ENCODE measurements at regions not wholly inside any gene's neighbourhood (a gene's known extent, or its start where the extent isn't known, plus 50 kb on each side); places are given as distances from the start of the nearest gene placed in this dataset.

GRCh38 chr3:159131376-159131775 is 329.5 kb downstream of the MFSD1 start:
- DNase-seq, result no peak

- DNase-seq, result no peak
Observed at GRCh38 chr3:159137949-159138348, 336.1 kb downstream of the MFSD1 start.

- DNase-seq, result no peak
Observed at GRCh38 chr3:159139326-159139725, 337.5 kb downstream of the MFSD1 start.

GRCh38 chr3:159144472-159144871 is 342.6 kb downstream of the MFSD1 start:
- DNase-seq, result no peak

GRCh38 chr3:159144891-159145290 is 343.0 kb downstream of the MFSD1 start:
- no peak for DNase-seq

- DNase-seq, result no peak
Observed at GRCh38 chr3:159146392-159146791, 344.5 kb downstream of the MFSD1 start.

- DNase-seq, result no peak
Observed at GRCh38 chr3:159146856-159147435, 345.1 kb downstream of the MFSD1 start.

GRCh38 chr3:159147813-159148212 is 346.0 kb downstream of the MFSD1 start:
- DNase-seq, result no peak

- no peak for DNase-seq
Observed at GRCh38 chr3:159148466-159148865, 346.6 kb downstream of the MFSD1 start.

- no peak for DNase-seq
Observed at GRCh38 chr3:159149131-159149530, 347.3 kb downstream of the MFSD1 start.

- no peak for DNase-seq
Observed at GRCh38 chr3:159149633-159150032, 347.8 kb downstream of the MFSD1 start.

- no peak for DNase-seq
Observed at GRCh38 chr3:159150180-159150579, 348.3 kb downstream of the MFSD1 start.

- DNase-seq, result no peak
Observed at GRCh38 chr3:159151130-159151529, 349.3 kb downstream of the MFSD1 start.

- no peak for DNase-seq
Observed at GRCh38 chr3:159157275-159157674, 355.4 kb downstream of the MFSD1 start.

GRCh38 chr3:159158213-159158612 is 356.4 kb downstream of the MFSD1 start:
- no peak for DNase-seq

- DNase-seq, result no peak
Observed at GRCh38 chr3:159158801-159159200, 356.9 kb downstream of the MFSD1 start.

- DNase-seq, result no peak
Observed at GRCh38 chr3:159159546-159159945, 357.7 kb downstream of the MFSD1 start.

- DNase-seq, result no peak
Observed at GRCh38 chr3:159163656-159164055, 361.8 kb downstream of the MFSD1 start.

GRCh38 chr3:159165961-159166360 is 364.1 kb downstream of the MFSD1 start:
- DNase-seq, result no peak

- no peak for DNase-seq
Observed at GRCh38 chr3:159166899-159167586, 365.2 kb downstream of the MFSD1 start.

GRCh38 chr3:159168788-159169187 is 366.9 kb downstream of the MFSD1 start:
- no peak for DNase-seq

- DNase-seq, result no peak
Observed at GRCh38 chr3:159169828-159170227, 368.0 kb downstream of the MFSD1 start.

- no peak for DNase-seq
Observed at GRCh38 chr3:159170436-159171003, 368.7 kb downstream of the MFSD1 start.

- DNase-seq, result no peak
Observed at GRCh38 chr3:159171333-159171732, 369.5 kb downstream of the MFSD1 start.

- DNase-seq, result no peak
Observed at GRCh38 chr3:159172473-159172872, 370.6 kb downstream of the MFSD1 start.

Data from activated CD4-positive, alpha-beta T cell treated with anti-CD3 and anti-CD28 coated beads, Interleukin-2, amount 50 U/mL, for 16 hours (primary cell).